Keratinocyte (primary cell): ENCODE measurements at regions not wholly inside any gene's neighbourhood (a gene's known extent, or its start where the extent isn't known, plus 50 kb on each side); places are given as distances from the start of the nearest gene placed in this dataset.

Experiments
- CTCF ChIP-seq, 3 experiments: IDR thresholded peaks in 1 of 3; conservative IDR thresholded peaks in 1 of 3; optimal IDR thresholded peaks in 1 of 3; 2 replicates in 2 of 3; 3 replicates in 1 of 3; pipeline versions ENCODE3 to v1.5.1; 2011; ENCODE audit warnings: low read length in 3 of 3, mild to moderate bottlenecking in 3 of 3, moderate library complexity in 2 of 3, control low read depth in 1 of 3, inconsistent platforms in 1 of 3; ENCODE audit not compliant: insufficient read depth in 2 of 3; ENCODE audit errors: extremely low read depth in 1 of 3
- EZH2 ChIP-seq: IDR thresholded peaks from one replicate; pipeline ENCODE4 v1.6.1; 2012; ENCODE audit warnings: inconsistent platforms, mild to moderate bottlenecking, low read length, moderate library complexity

DNA sequence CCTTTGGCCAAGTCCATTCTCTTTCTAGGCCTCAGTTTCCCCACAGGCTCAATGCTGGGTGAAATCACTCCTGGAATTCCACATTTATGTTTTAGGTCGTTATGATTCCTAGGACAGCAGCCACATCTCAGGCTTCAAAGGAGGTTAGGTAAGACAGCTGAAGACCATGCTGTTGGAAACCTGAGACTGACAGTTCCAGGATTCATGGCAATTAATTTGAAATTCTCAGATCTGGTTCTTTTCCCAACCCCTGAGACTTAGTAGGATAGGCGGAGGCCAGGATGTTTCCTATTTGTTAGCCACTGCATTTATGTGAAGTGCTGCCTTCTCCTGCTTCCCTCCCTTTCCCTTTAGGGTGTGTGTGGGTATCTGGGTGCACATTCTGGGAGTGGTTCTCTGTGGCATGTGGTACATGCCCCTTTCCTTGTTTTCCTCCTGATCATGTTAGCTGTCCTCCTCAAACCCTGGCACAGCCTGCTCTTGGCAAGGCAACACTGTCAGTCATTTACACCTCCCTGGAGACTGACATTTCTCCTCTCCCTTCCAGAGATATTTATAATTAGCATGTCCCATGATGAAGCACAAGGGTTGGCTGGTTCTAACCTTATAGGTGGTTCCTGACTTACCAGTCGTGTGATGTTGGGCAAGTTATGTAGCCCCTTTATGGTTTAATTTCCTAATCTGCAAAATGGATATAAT, 91.4 kb upstream of the SALL1 start:
- TF ChIP-seq CTCF (optimal IDR thresholded peaks at IDR 0.05 in 1 of 3, IDR thresholded peaks at IDR 0.05 in 1 of 3, conservative IDR thresholded peaks at IDR 0.05 in 1 of 3; ENCODE audit: extremely low read depth in 1 of 3, insufficient read depth in 2 of 3, low read length in 3 of 3) (no peak), EZH2 (no peak)
